ENCODE measurements at regions not wholly inside any gene's neighbourhood (a gene's known extent, or its start where the extent isn't known, plus 50 kb on each side); places are given as distances from the start of the nearest gene placed in this dataset.

GRCh38 chr13:67366533-67366932 is 136.4 kb upstream of the PCDH9 start:
- ChIA-PET POLR2A (no interaction called here), CTCF (no interaction called here)

- CTCF ChIA-PET = no interaction called here
- POLR2A ChIA-PET = no interaction called here
These were observed 125.8 kb upstream of the PCDH9 start for GRCh38 chr13:67355812-67356476.

GRCh38 chr13:67353941-67354340 is 123.8 kb upstream of the PCDH9 start:
- ChIA-PET CTCF (no interaction called here), POLR2A (no interaction called here)

DNA sequence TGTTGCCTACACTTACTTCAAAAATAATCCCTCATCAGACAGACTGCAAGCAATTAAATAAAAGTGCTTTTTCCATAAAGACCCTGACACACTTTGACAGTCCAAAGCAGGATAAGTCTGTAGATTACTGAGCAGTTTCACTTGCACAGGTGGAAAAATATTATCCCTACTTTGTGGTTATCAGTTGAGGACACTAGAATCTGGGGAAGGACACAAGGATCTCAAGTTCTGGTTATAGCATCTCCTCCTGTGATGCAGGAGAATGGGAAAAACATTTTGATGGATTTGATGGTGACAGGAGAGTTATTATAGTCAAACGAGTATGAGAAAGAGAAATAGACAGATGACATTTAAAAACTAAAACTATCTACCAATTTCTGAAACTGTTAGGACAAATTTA is 122.9 kb upstream of the PCDH9 start:
- ChIA-PET CTCF (no interaction called here), POLR2A (no interaction called here)

DNA sequence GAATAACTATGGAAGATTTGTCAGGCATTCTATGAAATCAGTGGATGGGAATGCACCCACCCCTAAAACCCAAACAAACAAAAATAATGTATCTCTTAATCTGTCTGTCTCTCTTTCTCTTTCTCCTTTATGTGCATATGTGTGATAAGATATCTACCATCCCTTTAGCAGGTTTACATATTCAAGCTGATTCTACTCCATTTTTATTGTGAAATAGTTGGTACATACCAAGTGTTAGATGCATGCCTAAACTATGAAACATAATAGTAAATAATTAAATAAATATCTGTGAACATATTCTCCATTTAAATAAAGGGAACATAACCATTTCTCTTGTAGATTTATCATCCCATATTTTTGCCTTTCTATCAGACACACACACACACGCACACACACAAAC is 121.8 kb upstream of the PCDH9 start:
- CTCF ChIA-PET = no interaction called here

GRCh38 chr13:67351114-67351513 is 121.0 kb upstream of the PCDH9 start:
- ChIA-PET POLR2A (no interaction called here), CTCF (no interaction called here)

More for the DNA sequence above, 121.8 kb upstream of the PCDH9 start:
- POLR2A ChIA-PET = no interaction called here

DNA sequence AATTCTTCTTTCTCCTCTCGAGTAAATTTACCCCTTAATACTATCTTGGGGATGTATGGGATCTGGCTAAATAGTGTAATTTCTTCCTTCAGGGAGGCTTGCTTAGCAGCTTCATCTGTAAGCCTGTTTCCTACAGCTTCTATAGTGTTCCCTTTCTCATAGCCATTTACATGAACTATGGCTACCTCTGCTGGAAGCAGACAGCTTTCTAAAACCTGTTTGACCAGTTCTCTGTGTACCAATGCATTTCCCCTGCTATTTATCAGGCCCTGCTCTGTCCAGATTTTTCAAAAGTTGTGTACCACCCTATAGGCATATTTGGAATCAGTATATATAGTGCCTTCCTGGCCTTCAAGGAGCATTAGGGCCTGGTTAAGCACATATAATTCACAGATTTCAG is 113.6 kb upstream of the PCDH9 start:
- CTCF ChIA-PET = no interaction called here
- POLR2A ChIA-PET = no interaction called here

DNA sequence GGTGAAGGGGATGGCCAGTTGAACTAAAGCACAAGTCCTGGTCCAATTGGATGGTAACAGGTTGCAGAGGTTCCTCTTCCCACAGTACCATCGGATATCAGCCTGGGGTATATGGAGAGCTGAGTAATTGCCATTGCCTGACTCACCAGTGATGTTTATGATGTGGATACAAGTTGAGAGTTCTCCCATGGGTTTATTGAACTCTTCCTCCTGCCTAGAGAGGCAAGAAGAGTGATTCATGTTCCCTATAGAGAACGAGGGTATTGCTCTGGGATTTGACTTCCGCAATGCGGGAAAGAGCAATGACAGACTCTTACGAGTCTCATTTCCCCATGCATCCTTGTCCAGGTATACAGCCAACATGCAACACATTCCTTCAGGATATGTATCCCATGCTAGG is 111.3 kb upstream of the PCDH9 start:
- ChIA-PET POLR2A (no interaction called here), CTCF (no interaction called here)

DNA sequence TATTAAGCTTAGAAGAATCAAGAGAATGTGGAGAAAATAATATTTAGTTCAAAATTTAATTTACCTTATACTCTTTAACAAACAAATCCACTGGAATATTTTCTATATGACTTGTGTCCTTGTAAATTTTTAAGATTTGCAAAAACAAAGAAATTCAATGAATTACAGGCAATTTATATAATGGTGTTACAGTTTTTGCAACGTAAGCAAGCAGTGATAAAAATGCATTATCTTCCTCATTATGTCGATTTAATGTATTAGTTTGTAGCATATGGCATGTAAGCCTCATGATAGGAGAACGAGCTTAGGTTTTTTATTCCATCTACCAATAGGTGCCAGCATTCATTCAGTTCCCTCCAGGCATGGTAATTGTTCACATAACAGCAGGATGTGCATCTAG is 100.0 kb upstream of the PCDH9 start:
- ChIA-PET CTCF (no interaction called here), POLR2A (no interaction called here)

DNA sequence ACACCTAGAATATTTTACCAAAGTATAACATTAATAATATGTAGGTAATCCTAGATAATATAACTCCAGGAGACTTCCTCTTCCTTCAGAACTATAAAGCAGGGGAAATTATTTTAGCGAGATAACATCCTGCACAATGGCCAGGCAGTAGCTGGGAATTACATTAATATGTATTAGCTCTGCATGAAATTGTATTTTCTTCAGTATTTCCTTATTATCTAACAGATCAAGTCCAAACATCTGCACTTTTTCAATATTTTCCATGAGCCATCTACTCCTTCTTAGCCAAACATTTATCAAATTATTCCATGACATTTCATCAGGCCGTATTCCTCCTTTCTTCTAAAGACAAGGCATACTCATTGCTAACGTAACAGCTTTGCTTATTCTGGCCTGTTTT is 98.8 kb upstream of the PCDH9 start:
- ChIA-PET POLR2A (no interaction called here), CTCF (no interaction called here)

- CTCF ChIA-PET = no interaction called here
- POLR2A ChIA-PET = no interaction called here
These were observed 88.7 kb upstream of the PCDH9 start for GRCh38 chr13:67318860-67319259.

DNA sequence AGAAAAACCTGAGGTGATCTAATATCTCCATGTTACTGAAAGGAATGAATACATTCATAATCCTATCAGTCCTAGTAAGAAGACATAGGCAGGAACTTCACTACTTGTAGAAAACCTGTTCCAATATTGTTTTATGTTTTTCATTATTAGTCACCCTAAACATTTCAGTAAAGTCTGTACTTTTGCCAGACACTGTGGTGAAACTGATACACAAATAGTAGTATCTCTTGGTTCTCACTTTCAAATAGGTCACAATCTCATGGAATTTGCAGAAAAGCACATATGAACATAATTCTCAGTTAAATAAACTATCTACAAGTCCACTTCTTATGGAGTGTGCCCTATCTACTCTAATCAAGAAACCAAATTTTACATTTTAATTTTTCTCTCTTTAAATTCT is 88.3 kb upstream of the PCDH9 start:
- CTCF ChIA-PET = no interaction called here

DNA sequence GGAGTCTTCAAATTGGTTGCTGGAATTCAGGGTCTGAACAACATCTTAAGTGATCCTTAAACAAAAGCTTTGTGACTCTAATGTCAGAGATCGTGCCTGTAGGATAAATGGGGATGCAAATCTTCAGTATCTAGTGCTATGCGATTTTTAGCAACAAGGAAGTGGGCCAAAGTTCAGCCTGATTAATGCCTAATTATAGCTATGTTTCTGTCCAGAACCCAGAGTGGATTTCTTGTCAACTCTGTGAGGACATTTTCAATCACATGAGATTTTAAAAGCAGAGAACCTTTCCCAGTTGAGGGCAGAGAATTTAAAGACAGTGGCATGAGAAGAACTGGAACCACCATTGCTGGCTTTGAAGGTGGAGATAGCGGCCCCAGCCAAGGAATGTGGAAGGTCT is 84.3 kb upstream of the PCDH9 start:
- ChIA-PET CTCF (no interaction called here), POLR2A (no interaction called here)

More for the DNA sequence above, 88.3 kb upstream of the PCDH9 start:
- POLR2A ChIA-PET = no interaction called here

- POLR2A ChIA-PET = no interaction called here
- CTCF ChIA-PET = no interaction called here
These were observed 78.1 kb upstream of the PCDH9 start for GRCh38 chr13:67308004-67308772.

GRCh38 chr13:67306742-67307141 is 76.6 kb upstream of the PCDH9 start:
- ChIA-PET CTCF (no interaction called here), POLR2A (no interaction called here)

GRCh38 chr13:67303661-67304333 is 73.7 kb upstream of the PCDH9 start:
- POLR2A ChIA-PET = no interaction called here
- CTCF ChIA-PET = no interaction called here

GRCh38 chr13:67299751-67300150 is 69.6 kb upstream of the PCDH9 start:
- CTCF ChIA-PET = no interaction called here
- POLR2A ChIA-PET = no interaction called here

- ChIA-PET CTCF (no interaction called here), POLR2A (no interaction called here)
These were observed 69.0 kb upstream of the PCDH9 start for GRCh38 chr13:67299072-67299635.

- ChIA-PET CTCF (no interaction called here), POLR2A (no interaction called here)
These were observed 68.2 kb upstream of the PCDH9 start for GRCh38 chr13:67298297-67298696.

DNA sequence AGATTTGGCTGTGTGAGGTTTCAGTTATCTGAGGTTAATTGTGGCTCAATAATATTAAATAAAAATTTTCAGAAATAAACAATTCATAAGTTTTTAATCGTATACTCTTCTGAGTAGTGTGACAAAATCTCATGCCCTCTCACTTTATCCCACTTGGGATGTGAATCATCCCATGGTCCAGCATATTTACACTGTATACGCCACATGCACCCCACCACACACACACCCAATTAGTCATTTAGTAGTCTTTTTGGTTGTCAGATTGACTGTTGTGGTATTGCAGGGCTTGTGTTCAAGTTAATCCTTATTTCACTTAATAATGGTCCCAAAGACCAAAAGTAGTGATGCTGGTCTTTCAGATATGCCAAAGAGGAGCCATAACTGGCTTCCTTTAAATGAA is 66.4 kb upstream of the PCDH9 start:
- ChIA-PET CTCF (no interaction called here), POLR2A (no interaction called here)

DNA sequence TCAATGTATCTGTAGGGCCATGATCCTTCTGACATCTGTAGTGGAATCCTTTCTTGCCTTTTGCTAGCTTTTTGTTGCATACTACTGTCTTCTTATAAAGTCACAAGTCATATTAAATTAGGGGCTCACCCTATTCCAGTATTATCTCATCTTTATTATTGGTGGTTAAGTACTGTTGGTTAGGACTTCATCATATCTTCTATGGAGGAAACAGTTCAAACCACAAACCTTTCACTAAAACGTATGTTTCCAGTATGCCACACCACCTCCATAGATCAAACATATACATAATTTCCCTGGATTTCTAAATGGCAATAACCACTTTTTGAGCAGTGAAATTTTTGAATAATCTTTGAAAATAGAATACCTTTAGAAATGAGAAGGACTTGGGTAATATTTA is 62.8 kb upstream of the PCDH9 start:
- ChIA-PET CTCF (no interaction called here), POLR2A (no interaction called here)
